Dedifferentiated amniotic fluid mesenchymal stem cell (primary cell): ENCODE measurements at regions not wholly inside any gene's neighbourhood (a gene's known extent, or its start where the extent isn't known, plus 50 kb on each side); places are given as distances from the start of the nearest gene placed in this dataset.
"Not testable (repeated sequence)": the region's sequence is repeated elsewhere in the genome, so short reads cannot be mapped to it uniquely, and the experiment has no call there.

Source experiments
- DNase-seq: peaks from one replicate; pipeline ENCODE4 v3.0.0-alpha.2; 2016; ENCODE audit errors: extremely low spot score

- no peak for DNase-seq
Observed at GRCh38 chr9:21597284-21597683, 115.2 kb upstream of the IFNE start.

- DNase-seq = no peak
Observed at GRCh38 chr9:21598749-21599148, 116.6 kb upstream of the IFNE start.

GRCh38 chr9:21605489-21605931 lies 123.4 kb upstream of the IFNE start:
- DNase-seq = no peak

GRCh38 chr9:21607576-21607975 lies 125.5 kb upstream of the IFNE start:
- DNase-seq = no peak

GRCh38 chr9:21608200-21608599 lies 126.1 kb upstream of the IFNE start:
- no peak for DNase-seq

- DNase-seq = no peak
Observed at GRCh38 chr9:21609506-21609905, 127.4 kb upstream of the IFNE start.

- no peak for DNase-seq
Observed at GRCh38 chr9:21611891-21612290, 129.8 kb upstream of the IFNE start.

GRCh38 chr9:21615018-21615417 lies 132.9 kb upstream of the IFNE start:
- DNase-seq = no peak

GRCh38 chr9:21615446-21615845 lies 133.3 kb upstream of the IFNE start:
- no peak for DNase-seq

GRCh38 chr9:21616082-21616778 lies 134.1 kb upstream of the IFNE start:
- peak; percentile 78 for DNase-seq

GRCh38 chr9:21624675-21625644 lies 142.8 kb upstream of the IFNE start:
- DNase-seq = no peak

- no peak for DNase-seq
Observed at GRCh38 chr9:21626493-21626892, 144.4 kb upstream of the IFNE start.

- DNase-seq = not testable (repeated sequence)
Observed at GRCh38 chr9:21628954-21629353, 146.8 kb upstream of the IFNE start.

- no peak for DNase-seq
Observed at GRCh38 chr9:21634951-21635350, 152.8 kb upstream of the IFNE start.

- no peak for DNase-seq
Observed at GRCh38 chr9:21638104-21638503, 156.0 kb upstream of the IFNE start.

GRCh38 chr9:21653091-21653490 lies 149.3 kb upstream of the MTAP start:
- DNase-seq = no peak

- DNase-seq = no peak
Observed at GRCh38 chr9:21653589-21653988, 148.8 kb upstream of the MTAP start.

GRCh38 chr9:21656776-21657674 lies 145.4 kb upstream of the MTAP start:
- DNase-seq = no peak

- no peak for DNase-seq
Observed at GRCh38 chr9:21657966-21658667, 144.3 kb upstream of the MTAP start.

GRCh38 chr9:21660976-21661375 lies 141.5 kb upstream of the MTAP start:
- no peak for DNase-seq

- no peak for DNase-seq
Observed at GRCh38 chr9:21661626-21662025, 140.8 kb upstream of the MTAP start.
